K562 (cell line): ENCODE measurements at regions not wholly inside any gene's neighbourhood (a gene's known extent, or its start where the extent isn't known, plus 50 kb on each side); places are given as distances from the start of the nearest gene placed in this dataset.

Experiments
- ATAC-seq: fragments of 200-7000 bp; cut with Tn5 transposase; 3 replicates; pipeline ENCODE4 v1.9.1; 2020; ENCODE audit warnings: moderate library complexity
- BruUV-seq: library from RNA; stranded (reverse); fragments of 400-500 nt; replicated peaks from 2 replicates; lab custom pipeline; 2021; lab: Mats Ljungman, UMichigan
- CTCF ChIA-PET: fragments of 300-600 bp; formaldehyde crosslinking; extraction: SDS; loops from one replicate; lab custom pipeline; 2021; ENCODE audit warnings: low intra/inter-chr PET ratio; lab: Yijun Ruan, JAX
- POLR2A ChIA-PET: fragments of 300-600, 350-650 bp; sonication (Branson Sonifier 250); formaldehyde crosslinking; extraction: SDS; loops from one replicate; lab custom pipeline; 2021; ENCODE audit warnings: antibody characterized with exemption, inconsistent platforms; lab: Yijun Ruan, JAX
- DNase-seq, 4 experiments: peaks; one replicate each; pipeline versions ENCODE4 v3.0.0 to v3.0.0-alpha.2; 2011 to 2018; ENCODE audit warnings: low spot score in 3 of 4, mixed read lengths in 3 of 4; ENCODE audit errors: extremely low read depth in 1 of 4
- FAIRE-seq: peaks from 2 replicates; lab custom pipeline; 2011; peaks lifted over from hg19 to GRCh38; lab: Jason Lieb, UNC
- H2AFZ ChIP-seq: 2 replicates; pipeline ENCODE4 v1.6.0; 2011; ENCODE audit warnings: low read depth, low read length, control low read depth, inconsistent platforms
- H3K27ac ChIP-seq: fragments of 200-600 bp; 3 replicates; pipeline ENCODE4 v1.8.0; 2011; ENCODE audit warnings: low read depth, mild to moderate bottlenecking, control low read depth, inconsistent platforms, low read length, moderate library complexity, mixed read lengths; ENCODE audit errors: extremely low read depth
- H3K27me3 ChIP-seq, 2 experiments: fragments of 300-600 bp in 1 of 2; 2 replicates in 1 of 2; 3 replicates in 1 of 2; pipeline versions ENCODE4 v1.6.0 to v1.8.0; 2011; ENCODE audit warnings: inconsistent platforms in 2 of 2, low read length in 2 of 2, mild to moderate bottlenecking in 1 of 2, mixed read lengths in 1 of 2, moderate library complexity in 1 of 2; ENCODE audit not compliant: control insufficient read depth in 2 of 2, insufficient read depth in 2 of 2
- H3K36me3 ChIP-seq: fragments of 300-600 bp; 3 replicates; pipeline ENCODE4 v1.8.0; 2011; ENCODE audit warnings: mild to moderate bottlenecking, low read length, inconsistent platforms; ENCODE audit not compliant: control insufficient read depth, insufficient read depth
- H3K4me1 ChIP-seq, 2 experiments: fragments of 200-600 bp in 1 of 2; replicated peaks in 1 of 2; 2 replicates in 1 of 2; 3 replicates in 1 of 2; pipeline versions ENCODE4 v1.5.1 to v1.8.0; 2011; ENCODE audit warnings: inconsistent platforms in 2 of 2, low read length in 2 of 2, mild to moderate bottlenecking in 1 of 2, mixed read lengths in 1 of 2, moderate library complexity in 1 of 2; ENCODE audit not compliant: control insufficient read depth in 2 of 2, insufficient read depth in 2 of 2
- H3K4me2 ChIP-seq: 2 replicates; pipeline ENCODE4 v1.6.1; 2011; ENCODE audit warnings: low read length, control low read depth, inconsistent platforms, mixed read lengths; ENCODE audit not compliant: insufficient read depth
- H3K4me3 ChIP-seq: fragments of 200-600 bp; sonication (generic), shearing (Covaris generic); 2 replicates; pipeline ENCODE4 v1.5.1; 2016; ENCODE audit warnings: control low read depth, inconsistent platforms
- H3K79me2 ChIP-seq: fragments of 200-600 bp; 3 replicates; pipeline ENCODE4 v1.8.0; 2011; ENCODE audit warnings: low read length, inconsistent platforms; ENCODE audit not compliant: control insufficient read depth, insufficient read depth
- H3K9ac ChIP-seq, 2 experiments: 2 replicates each; pipeline versions ENCODE4 v1.6.0 to v1.6.1; 2011; ENCODE audit warnings: low read depth in 2 of 2, low read length in 2 of 2, control low read depth in 1 of 2, inconsistent platforms in 1 of 2, mild to moderate bottlenecking in 1 of 2, mixed read lengths in 1 of 2; ENCODE audit not compliant: insufficient read depth in 1 of 2
- H3K9me1 ChIP-seq: one replicate; pipeline ENCODE4 v1.6.0; 2011; ENCODE audit warnings: inconsistent platforms, mild to moderate bottlenecking, low read length, moderate library complexity; ENCODE audit not compliant: control insufficient read depth, insufficient read depth
- H3K9me3 ChIP-seq: replicated peaks from 2 replicates; pipeline ENCODE4 v1.5.1; 2011; ENCODE audit warnings: low read depth, low read length, inconsistent platforms; ENCODE audit not compliant: control insufficient read depth, insufficient read depth
- H4K20me1 ChIP-seq: replicated peaks from 2 replicates; pipeline ENCODE4 v1.6.1; 2011; ENCODE audit warnings: low read length, inconsistent platforms, mixed read lengths; ENCODE audit not compliant: control insufficient read depth, insufficient read depth
- NR1H2 ChIP-seq: sonication (generic); formaldehyde crosslinking; IDR thresholded peaks from 2 replicates; pipeline ENCODE4 v1.4.0; 2020; ENCODE audit warnings: mild to moderate bottlenecking, missing genetic modification reagents
- RFX1 ChIP-seq: fragments of 450-650 bp; IDR thresholded peaks from 2 replicates; pipeline ENCODE4 v1.6.1; 2016; ENCODE audit warnings: mild to moderate bottlenecking, moderate library complexity
- TAF1 ChIP-seq: IDR thresholded peaks from 2 replicates; pipeline ENCODE4 v1.6.1; 2011; ENCODE audit warnings: mild to moderate bottlenecking, low read length, moderate library complexity; ENCODE audit not compliant: insufficient read depth, control insufficient read depth, severe bottlenecking; ENCODE audit errors: extremely low read depth
- WGBS: fragments of 100-300 bp; shearing (Covaris generic); methylation state at CpG from one replicate; pipeline ENCODE4 v1.1.6; 2016; ENCODE audit warnings: low coverage, mixed read lengths; ENCODE audit not compliant: insufficient coverage; ENCODE audit errors: missing lambda C conversion rate; 5-methylcytosine and 5-hydroxymethylcytosine counted together
- in situ Hi-C: fragments of 300-500 bp; cut with MboI; formaldehyde crosslinking; loops from 4 replicates; pipeline ENCODE4 v1.15.0; 2018; ENCODE audit warnings: inconsistent platforms, mixed read lengths
- intact Hi-C: fragments of 100-400 bp; cut with micrococcal nuclease; formaldehyde crosslinking; loops from 2 replicates; pipeline ENCODE4 v1.14.2; 2022
- TF ChIP-seq, protein P1 (sequence below): fragments of 450-650 bp; IDR thresholded peaks from 2 replicates; pipeline ENCODE4 v1.6.1; 2017; ENCODE audit warnings: antibody characterized with exemption, mild to moderate bottlenecking

- Histone ChIP-seq H3K4me1 (peaks cover 7 to 18% of the 10 kb centered on the region in 2 experiments; a peak in 4 of 5 replicates), H3K27me3 (peaks cover 0 to 5% of the 10 kb centered on the region in 2 experiments; a peak in 1 of 5 replicates), H3K9ac (no peak overlapping the region), H3K9me1 (no peaks in the 10 kb centered on the region), H3K27ac (no peak overlapping the region), H3K9me3 (no peaks in the 10 kb centered on the region), H3K4me3 (no peak overlapping the region), H4K20me1 (no peaks in the 10 kb centered on the region), H3K79me2 (no peaks in the 10 kb centered on the region), H2AFZ (no peak overlapping the region), H3K36me3 (no peaks in the 10 kb centered on the region), H3K4me2 (no peak overlapping the region)
- DNase-seq (no peak), FAIRE-seq (no peak), ATAC-seq (no peak)
- WGBS, result 8% methylated on average over 6 of the region's 6 CpGs
- ChIA-PET POLR2A (no interaction called here), CTCF (no interaction called here)
- TF ChIP-seq RFX1, result no peak
- TF ChIP-seq NR1H2 (CRISPR knock-in tag), result no peak
- TF ChIP-seq, protein P1, sequence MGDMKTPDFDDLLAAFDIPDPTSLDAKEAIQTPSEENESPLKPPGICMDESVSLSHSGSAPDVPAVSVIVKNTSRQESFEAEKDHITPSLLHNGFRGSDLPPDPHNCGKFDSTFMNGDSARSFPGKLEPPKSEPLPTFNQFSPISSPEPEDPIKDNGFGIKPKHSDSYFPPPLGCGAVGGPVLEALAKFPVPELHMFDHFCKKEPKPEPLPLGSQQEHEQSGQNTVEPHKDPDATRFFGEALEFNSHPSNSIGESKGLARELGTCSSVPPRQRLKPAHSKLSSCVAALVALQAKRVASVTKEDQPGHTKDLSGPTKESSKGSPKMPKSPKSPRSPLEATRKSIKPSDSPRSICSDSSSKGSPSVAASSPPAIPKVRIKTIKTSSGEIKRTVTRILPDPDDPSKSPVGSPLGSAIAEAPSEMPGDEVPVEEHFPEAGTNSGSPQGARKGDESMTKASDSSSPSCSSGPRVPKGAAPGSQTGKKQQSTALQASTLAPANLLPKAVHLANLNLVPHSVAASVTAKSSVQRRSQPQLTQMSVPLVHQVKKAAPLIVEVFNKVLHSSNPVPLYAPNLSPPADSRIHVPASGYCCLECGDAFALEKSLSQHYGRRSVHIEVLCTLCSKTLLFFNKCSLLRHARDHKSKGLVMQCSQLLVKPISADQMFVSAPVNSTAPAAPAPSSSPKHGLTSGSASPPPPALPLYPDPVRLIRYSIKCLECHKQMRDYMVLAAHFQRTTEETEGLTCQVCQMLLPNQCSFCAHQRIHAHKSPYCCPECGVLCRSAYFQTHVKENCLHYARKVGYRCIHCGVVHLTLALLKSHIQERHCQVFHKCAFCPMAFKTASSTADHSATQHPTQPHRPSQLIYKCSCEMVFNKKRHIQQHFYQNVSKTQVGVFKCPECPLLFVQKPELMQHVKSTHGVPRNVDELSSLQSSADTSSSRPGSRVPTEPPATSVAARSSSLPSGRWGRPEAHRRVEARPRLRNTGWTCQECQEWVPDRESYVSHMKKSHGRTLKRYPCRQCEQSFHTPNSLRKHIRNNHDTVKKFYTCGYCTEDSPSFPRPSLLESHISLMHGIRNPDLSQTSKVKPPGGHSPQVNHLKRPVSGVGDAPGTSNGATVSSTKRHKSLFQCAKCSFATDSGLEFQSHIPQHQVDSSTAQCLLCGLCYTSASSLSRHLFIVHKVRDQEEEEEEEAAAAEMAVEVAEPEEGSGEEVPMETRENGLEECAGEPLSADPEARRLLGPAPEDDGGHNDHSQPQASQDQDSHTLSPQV, result no peak
- TF ChIP-seq TAF1, result no peak
- in situ Hi-C loops, result no loop called here
- BruUV-seq, result no TSS peak
- intact Hi-C loops, result no loop called here
Observed at GRCh38 chr6:25038999-25039398, 103.2 kb upstream of the RIPOR2 start.
